VCaP (cell line): ENCODE measurements at regions not wholly inside any gene's neighbourhood (a gene's known extent, or its start where the extent isn't known, plus 50 kb on each side); places are given as distances from the start of the nearest gene placed in this dataset.

ENCODE experiments used
- H3K27ac ChIP-seq: fragments of 450-650 bp; 2 replicates; pipeline ENCODE4 v1.5.1; 2017
- TF ChIP-seq, protein P1 (sequence below): fragments of 450-650 bp; conservative IDR thresholded peaks from 2 replicates; pipeline ENCODE4 v1.5.1; 2017; ENCODE audit warnings: mild to moderate bottlenecking, moderate library complexity

DNA sequence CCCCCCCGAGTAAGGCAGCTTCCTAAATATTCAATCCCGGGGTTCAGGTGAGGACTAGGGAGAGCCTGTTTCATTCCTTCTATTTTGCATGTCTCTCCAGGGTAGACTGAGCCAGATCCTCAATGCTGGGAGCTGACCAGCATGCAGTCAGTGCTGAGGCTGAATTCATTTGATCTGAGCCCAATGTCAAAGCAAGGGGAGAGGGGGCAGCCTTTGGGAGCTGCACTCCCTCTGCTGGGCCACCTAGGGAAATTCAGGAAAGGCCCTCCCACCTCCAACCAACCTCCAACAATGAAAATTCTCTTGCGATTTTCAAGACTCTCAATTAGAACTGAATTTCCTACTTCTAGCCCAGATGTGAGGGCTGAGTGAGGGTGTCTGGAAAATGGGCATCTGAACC, 371.2 kb downstream of the NPHP4 start:
- TF ChIP-seq, protein P1, sequence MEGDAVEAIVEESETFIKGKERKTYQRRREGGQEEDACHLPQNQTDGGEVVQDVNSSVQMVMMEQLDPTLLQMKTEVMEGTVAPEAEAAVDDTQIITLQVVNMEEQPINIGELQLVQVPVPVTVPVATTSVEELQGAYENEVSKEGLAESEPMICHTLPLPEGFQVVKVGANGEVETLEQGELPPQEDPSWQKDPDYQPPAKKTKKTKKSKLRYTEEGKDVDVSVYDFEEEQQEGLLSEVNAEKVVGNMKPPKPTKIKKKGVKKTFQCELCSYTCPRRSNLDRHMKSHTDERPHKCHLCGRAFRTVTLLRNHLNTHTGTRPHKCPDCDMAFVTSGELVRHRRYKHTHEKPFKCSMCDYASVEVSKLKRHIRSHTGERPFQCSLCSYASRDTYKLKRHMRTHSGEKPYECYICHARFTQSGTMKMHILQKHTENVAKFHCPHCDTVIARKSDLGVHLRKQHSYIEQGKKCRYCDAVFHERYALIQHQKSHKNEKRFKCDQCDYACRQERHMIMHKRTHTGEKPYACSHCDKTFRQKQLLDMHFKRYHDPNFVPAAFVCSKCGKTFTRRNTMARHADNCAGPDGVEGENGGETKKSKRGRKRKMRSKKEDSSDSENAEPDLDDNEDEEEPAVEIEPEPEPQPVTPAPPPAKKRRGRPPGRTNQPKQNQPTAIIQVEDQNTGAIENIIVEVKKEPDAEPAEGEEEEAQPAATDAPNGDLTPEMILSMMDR: peak; percentile 93
- H3K27ac ChIP-seq: no peak overlapping the region

DNA sequence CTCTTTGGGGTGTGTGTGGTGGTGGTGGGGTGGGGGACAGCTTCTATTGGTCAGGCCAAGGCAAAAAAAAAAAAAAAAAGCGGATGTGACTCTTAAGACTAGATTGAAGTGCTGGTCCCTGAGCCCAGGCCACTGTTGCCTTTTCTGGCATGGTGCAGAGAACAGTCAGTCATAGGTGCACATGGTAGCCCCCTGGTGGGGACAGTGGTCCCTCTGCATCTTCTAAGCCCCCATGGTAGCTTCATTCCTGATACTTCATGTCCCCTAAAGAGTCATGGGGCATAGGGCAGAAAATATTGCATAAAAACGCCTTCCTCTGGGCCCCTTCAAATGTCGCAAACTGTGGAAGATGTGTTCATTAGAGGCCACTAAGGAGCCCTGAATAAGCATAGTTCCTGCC, 371.8 kb downstream of the NPHP4 start:
- TF ChIP-seq, protein P1: no peak
- no peak overlapping the region for H3K27ac ChIP-seq

- H3K27ac ChIP-seq: no peak overlapping the region
- TF ChIP-seq, protein P1: no peak
These were observed 372.8 kb downstream of the NPHP4 start for GRCh38 chr1:5619469-5619868.

DNA sequence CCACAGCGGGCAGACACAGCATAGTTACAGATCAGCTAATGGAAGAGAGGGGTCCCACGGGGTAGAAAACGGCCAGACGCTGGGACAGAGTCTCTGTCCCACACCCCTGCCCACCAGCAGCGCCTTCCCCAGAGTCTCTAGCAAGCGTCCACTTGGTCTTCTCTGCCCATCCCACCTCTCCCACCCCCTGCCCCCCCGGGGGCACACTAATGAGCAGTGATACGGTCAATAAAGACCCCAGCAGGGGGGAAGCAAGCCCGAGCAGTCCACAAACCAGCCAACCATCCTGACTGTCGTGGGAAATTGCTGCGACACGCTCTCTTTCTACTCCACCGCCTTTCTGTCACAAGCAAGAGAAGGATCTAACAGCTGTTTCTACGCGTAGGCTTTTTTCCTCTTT, 374.7 kb downstream of the NPHP4 start:
- H3K27ac ChIP-seq: no peak overlapping the region
- TF ChIP-seq, protein P1: no peak

DNA sequence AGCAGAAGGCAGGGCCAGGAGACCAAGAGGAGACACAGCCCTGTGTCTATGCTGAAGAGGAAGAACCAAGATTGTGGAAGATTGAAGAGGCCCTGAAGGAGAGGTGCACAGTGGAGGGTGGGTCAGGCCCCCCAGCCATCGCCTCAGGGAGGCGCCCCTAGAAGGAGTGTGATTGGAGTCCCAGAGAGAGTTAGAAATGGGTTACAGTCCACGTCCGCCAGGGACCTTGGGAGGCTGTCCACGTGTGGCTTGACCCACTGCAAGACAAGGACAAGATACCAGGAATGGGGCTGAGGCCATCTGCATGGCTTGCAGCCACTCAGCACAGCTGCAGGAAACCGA, 375.1 kb downstream of the NPHP4 start:
- TF ChIP-seq, protein P1: no peak

GRCh38 chr1:5616366-5617178, 375.7 kb downstream of the NPHP4 start:
- TF ChIP-seq, protein P1: no peak
- H3K27ac ChIP-seq: no peak overlapping the region

More for the DNA sequence above, 375.1 kb downstream of the NPHP4 start:
- H3K27ac ChIP-seq: no peak overlapping the region

DNA sequence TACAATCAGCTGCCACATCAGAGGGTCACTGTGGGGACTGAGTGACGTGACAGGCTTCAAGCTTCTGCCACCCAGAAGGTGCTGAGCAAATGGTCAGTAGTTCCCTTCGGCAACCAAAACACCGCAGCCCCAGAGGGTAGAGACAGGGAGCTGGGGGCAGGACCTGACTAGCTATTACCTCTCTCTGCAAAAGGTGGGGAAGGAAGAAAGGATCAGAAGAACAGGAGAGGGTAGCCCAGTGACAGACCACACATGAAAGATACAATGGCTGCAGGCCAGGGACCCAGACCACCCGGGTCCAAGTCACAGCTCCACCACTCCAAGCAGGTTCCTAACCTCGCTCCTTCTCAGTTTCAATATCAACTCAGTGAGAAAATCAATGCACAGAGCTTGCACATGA, 377.1 kb downstream of the NPHP4 start:
- H3K27ac ChIP-seq: no peak overlapping the region
- TF ChIP-seq, protein P1: no peak
